ENCODE measurements at regions not wholly inside any gene's neighbourhood (a gene's known extent, or its start where the extent isn't known, plus 50 kb on each side); places are given as distances from the start of the nearest gene placed in this dataset.

DNA sequence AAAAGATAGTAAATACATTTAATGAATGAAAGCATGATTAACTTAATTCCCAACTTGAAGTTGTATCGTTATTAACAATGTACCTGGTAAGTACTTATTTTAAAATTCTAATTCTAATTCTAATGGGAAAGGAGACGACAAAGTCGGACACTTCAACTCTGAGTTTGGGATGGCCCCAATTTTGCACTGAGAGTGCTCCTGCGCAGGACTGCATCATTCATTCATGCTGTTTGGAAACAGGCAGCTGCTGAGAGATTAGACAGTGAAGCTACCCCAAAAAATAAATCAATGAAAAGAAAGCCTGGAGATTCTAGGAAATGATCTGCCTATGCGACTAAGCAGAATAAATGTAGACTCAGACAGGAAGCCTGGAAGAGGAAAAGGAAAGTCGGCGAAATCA, 141.7 kb upstream of the VKORC1L1 start:
- no peak overlapping the region for H3K27ac ChIP-seq (ENCODE audit: low read length)
- H3K36me3 ChIP-seq (ENCODE audit: insufficient read depth, low read length): no peaks in the 10 kb centered on the region
- H2AFZ ChIP-seq (ENCODE audit: low read depth, low read length): no peak overlapping the region
- H3K27me3 ChIP-seq (ENCODE audit: insufficient read depth, low read depth, low read length): no peaks in the 10 kb centered on the region
- no peaks in the 10 kb centered on the region for H3K9me3 ChIP-seq (ENCODE audit: low read length)
- H4K20me1 ChIP-seq (ENCODE audit: insufficient read depth): no peaks in the 10 kb centered on the region
- TF ChIP-seq TAF1 (IDR thresholded peaks at IDR 0.05; ENCODE audit: low read depth) (no peak), EZH2 (IDR thresholded peaks at IDR 0.05; ENCODE audit: borderline replicate concordance, insufficient read depth, low read length, poor library complexity, severe bottlenecking) (no peak), CTCF (IDR thresholded peaks at IDR 0.05; ENCODE audit: poor library complexity, severe bottlenecking) (no peak)
- TF ChIP-seq, protein P1, sequence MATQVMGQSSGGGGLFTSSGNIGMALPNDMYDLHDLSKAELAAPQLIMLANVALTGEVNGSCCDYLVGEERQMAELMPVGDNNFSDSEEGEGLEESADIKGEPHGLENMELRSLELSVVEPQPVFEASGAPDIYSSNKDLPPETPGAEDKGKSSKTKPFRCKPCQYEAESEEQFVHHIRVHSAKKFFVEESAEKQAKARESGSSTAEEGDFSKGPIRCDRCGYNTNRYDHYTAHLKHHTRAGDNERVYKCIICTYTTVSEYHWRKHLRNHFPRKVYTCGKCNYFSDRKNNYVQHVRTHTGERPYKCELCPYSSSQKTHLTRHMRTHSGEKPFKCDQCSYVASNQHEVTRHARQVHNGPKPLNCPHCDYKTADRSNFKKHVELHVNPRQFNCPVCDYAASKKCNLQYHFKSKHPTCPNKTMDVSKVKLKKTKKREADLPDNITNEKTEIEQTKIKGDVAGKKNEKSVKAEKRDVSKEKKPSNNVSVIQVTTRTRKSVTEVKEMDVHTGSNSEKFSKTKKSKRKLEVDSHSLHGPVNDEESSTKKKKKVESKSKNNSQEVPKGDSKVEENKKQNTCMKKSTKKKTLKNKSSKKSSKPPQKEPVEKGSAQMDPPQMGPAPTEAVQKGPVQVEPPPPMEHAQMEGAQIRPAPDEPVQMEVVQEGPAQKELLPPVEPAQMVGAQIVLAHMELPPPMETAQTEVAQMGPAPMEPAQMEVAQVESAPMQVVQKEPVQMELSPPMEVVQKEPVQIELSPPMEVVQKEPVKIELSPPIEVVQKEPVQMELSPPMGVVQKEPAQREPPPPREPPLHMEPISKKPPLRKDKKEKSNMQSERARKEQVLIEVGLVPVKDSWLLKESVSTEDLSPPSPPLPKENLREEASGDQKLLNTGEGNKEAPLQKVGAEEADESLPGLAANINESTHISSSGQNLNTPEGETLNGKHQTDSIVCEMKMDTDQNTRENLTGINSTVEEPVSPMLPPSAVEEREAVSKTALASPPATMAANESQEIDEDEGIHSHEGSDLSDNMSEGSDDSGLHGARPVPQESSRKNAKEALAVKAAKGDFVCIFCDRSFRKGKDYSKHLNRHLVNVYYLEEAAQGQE (IDR thresholded peaks at IDR 0.05; ENCODE audit: borderline replicate concordance): no peak
- H3F3A ChIP-seq (ENCODE audit: insufficient read depth, low read length, poor library complexity, severe bottlenecking): no peaks in the 10 kb centered on the region
- H3K4me2 ChIP-seq (ENCODE audit: low read length): no peak overlapping the region
- H3K9me2 ChIP-seq (ENCODE audit: insufficient read depth, low read length): no peaks in the 10 kb centered on the region
- peak overlapping the region; percentile 59 for H3K4me3 ChIP-seq (ENCODE audit: low read length)
- H3K9ac ChIP-seq (ENCODE audit: low read length): no peak overlapping the region
- no peaks in the 10 kb centered on the region for H3K79me2 ChIP-seq (replicated peaks; ENCODE audit: insufficient read depth, low read length)

GRCh38 chr7:65731562-65732035, 141.3 kb upstream of the VKORC1L1 start:
- Histone ChIP-seq H3K4me2 (ENCODE audit: low read length) (no peak overlapping the region), H3F3A (ENCODE audit: insufficient read depth, low read length, poor library complexity, severe bottlenecking) (no peaks in the 10 kb centered on the region), H3K27ac (ENCODE audit: low read length) (no peak overlapping the region), H3K79me2 (replicated peaks; ENCODE audit: insufficient read depth, low read length) (no peaks in the 10 kb centered on the region), H3K36me3 (ENCODE audit: insufficient read depth, low read length) (no peaks in the 10 kb centered on the region), H2AFZ (ENCODE audit: low read depth, low read length) (peak overlapping the region; percentile 21), H4K20me1 (ENCODE audit: insufficient read depth) (no peaks in the 10 kb centered on the region), H3K4me3 (ENCODE audit: low read length) (peak overlapping the region; percentile 59), H3K27me3 (ENCODE audit: insufficient read depth, low read depth, low read length) (no peaks in the 10 kb centered on the region), H3K9me3 (ENCODE audit: low read length) (no peaks in the 10 kb centered on the region), H3K9me2 (ENCODE audit: insufficient read depth, low read length) (no peaks in the 10 kb centered on the region), H3K9ac (ENCODE audit: low read length) (no peak overlapping the region)
- TF ChIP-seq, protein P1 (IDR thresholded peaks at IDR 0.05; ENCODE audit: borderline replicate concordance): no peak
- TF ChIP-seq EP300 (conservative IDR thresholded peaks at IDR 0.05; ENCODE audit: poor library complexity, severe bottlenecking) (no peak), TAF1 (IDR thresholded peaks at IDR 0.05; ENCODE audit: low read depth) (no peak), RAD21 (conservative IDR thresholded peaks at IDR 0.05) (no peak), CTCF (IDR thresholded peaks at IDR 0.05; ENCODE audit: poor library complexity, severe bottlenecking) (no peak), MXI1 (conservative IDR thresholded peaks at IDR 0.05; ENCODE audit: poor library complexity, severe bottlenecking) (no peak), SMC3 (conservative IDR thresholded peaks at IDR 0.05; ENCODE audit: poor library complexity) (no peak), POLR2AphosphoS5 (IDR thresholded peaks at IDR 0.05) (no peak), EZH2 (IDR thresholded peaks at IDR 0.05; ENCODE audit: borderline replicate concordance, insufficient read depth, low read length, poor library complexity, severe bottlenecking) (no peak)

All from neural cell (in vitro differentiated cells).